GM21528 (cell line): ENCODE measurements at regions not wholly inside any gene's neighbourhood (a gene's known extent, or its start where the extent isn't known, plus 50 kb on each side); places are given as distances from the start of the nearest gene placed in this dataset.

Source experiments
- ATAC-seq: cut with Tn5 transposase; IDR thresholded peaks from one replicate; pipeline ENCODE4 v1.9.1; 2021; ENCODE audit warnings: mild to moderate bottlenecking, moderate library complexity; ENCODE audit not compliant: unreplicated experiment, low FRiP score

GRCh38 chr17:73694491-73694890 is 50.2 kb upstream of the SDK2 start:
- no peak for ATAC-seq

DNA sequence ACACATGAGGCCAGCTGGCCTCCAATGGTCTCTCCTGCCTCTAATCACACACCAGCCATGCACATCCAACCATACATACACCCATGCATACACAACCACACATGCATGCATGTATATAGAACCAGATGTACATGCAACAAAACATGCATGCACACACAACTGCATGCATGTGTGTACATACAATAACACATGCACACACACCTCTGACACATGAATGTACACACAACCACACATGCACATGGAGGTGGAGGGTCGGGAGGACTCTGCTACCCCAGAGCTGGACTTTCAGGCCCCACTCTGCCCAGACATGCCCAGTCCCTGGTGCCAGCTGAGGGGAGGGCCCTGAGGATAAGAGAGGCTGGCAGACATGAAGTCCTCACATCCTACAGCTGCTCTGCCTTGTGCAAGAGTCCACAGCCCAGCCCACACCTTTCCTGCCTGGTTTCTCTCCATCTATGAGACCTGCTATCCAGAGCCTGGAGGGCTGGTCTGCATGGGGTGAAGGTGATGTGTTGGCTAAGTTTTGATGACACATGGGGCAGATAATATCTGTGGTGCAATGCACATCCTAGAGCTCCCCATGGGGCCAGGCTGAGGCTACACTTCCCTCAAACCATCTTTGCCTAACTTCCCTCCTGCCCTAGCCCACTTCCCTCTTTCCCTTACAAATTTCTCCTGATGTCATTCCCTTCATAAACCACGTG is 50.9 kb upstream of the SDK2 start:
- ATAC-seq = no peak

GRCh38 chr17:73696251-73696650 is 52.0 kb upstream of the SDK2 start:
- no peak for ATAC-seq

DNA sequence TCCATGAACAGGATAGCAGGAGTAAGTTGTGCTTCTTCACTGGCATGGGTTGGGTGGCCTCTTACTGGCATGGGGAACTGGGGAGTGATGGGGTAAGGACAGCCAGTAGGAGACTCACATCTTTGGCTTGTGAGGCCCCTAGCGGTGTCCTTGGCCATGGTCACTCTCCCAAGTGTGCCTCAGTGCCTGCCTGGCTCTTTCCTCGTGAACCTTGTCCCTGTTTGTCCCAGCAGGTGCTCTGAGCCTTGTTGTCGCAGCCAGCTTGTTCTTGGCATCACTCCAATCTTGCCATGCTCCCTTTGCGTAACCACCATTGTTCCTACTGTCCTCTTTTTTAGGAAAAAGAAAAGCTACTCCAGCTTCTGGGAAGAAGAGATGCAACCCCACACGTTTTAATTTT is 53.6 kb upstream of the SDK2 start:
- ATAC-seq = no peak

DNA sequence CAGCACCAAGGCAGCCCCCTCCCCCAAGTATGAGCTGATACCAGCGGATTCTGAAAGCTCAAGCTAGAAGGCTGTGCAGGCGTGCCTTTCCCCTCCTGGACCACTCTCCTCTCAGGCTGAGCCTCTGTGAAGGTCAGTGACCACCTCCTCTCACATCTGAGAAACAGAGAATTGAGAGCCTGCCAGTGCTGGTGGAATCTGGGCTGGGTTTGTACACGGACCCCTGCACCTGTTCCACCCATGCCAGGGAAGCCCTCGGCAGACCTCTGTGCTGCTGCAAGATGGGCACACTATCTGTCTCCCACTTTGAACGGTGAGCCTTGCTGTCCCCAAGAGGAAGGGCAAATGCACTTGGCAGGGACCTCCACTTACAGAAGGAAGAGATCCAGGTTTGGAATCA is 54.7 kb upstream of the SDK2 start:
- ATAC-seq = no peak

DNA sequence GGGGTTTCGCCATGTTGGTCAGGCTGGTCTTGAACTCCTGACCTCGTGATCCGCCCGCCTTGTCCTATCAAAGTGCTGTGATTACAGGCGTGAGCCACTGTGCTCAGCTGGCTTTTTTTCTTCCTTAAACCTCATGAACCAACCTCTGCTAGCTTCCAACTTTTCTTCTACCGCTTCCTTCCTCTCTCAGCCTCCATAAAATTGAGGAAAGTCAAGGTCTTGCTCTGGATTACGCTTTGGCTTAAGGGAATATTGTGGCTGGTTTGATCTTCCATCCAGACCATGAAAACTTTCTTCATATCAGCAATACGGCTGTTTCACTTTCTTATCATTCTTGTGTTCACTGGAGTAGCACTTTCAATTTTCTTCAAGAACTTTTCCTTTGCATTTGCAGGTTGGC is 57.5 kb upstream of the SDK2 start:
- no peak for ATAC-seq

DNA sequence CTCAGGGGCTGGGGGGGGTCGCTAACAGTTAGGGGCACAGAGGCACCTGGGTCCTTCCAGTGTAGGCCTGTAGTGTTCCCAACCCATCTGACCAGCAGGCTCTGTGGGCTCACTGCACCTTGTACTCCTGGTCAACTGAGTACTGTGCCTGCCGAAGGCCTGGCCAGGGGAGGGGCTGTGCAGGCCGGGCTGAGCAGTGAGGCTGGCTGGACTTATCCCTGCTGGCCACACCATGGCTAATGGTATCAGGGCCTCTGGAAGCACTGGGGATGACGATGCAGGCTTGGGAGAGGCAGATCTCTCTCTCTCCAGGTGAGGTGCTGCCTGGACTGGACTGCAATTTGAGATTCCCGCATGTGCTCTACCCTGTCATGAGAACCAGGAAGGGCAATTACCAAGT is 58.9 kb upstream of the SDK2 start:
- ATAC-seq = no peak

- no peak for ATAC-seq
Observed at GRCh38 chr17:73703917-73704316, 59.7 kb upstream of the SDK2 start.

- ATAC-seq = no peak
Observed at GRCh38 chr17:73705594-73705993, 61.3 kb upstream of the SDK2 start.

DNA sequence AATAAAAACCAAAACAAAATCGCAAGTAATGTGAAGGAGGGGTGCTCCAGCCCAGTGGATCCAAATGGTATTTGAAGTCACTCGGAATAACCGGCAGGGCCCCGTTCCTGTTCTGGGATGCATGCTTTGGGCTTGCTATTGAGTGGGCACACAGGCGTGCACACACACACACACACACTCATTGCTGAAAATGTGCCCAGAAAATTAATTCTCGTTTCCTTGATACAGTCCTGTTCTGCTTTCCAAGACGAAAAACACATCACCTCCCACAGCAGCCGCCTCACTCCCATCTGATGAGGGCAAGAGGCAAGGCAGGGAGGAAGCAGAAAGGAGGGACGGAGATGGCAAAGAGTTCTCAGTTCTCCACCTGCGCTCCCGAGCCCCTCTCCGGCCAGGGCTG is 62.2 kb upstream of the SDK2 start:
- no peak for ATAC-seq

DNA sequence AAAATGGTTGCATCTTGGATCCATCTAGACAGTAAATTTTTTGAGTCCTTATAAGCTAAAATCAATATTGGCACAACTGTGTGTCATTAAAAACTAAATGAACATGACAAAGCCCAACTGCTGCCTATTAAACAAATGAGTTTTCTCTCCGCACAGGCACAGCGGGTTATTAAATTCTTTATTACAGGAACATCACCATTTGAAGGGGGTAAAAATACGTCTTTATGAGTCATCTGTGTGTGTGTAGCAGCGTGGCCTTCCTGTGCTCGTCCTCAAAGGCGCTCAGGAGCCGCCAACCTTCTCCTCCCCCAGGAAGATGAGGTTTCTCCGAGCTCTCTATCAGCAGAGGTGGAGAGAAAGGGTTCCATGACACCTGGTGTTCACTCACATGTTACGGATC is 62.6 kb upstream of the SDK2 start:
- no peak for ATAC-seq

GRCh38 chr17:73707358-73707757 is 63.1 kb upstream of the SDK2 start:
- no peak for ATAC-seq

GRCh38 chr17:73710095-73710592 is 65.9 kb upstream of the SDK2 start:
- ATAC-seq = no peak

GRCh38 chr17:73711184-73711583 is 66.9 kb upstream of the SDK2 start:
- ATAC-seq = no peak

- ATAC-seq = no peak
Observed at GRCh38 chr17:73711916-73712315, 67.7 kb upstream of the SDK2 start.

- no peak for ATAC-seq
Observed at GRCh38 chr17:73713136-73713535, 68.9 kb upstream of the SDK2 start.

DNA sequence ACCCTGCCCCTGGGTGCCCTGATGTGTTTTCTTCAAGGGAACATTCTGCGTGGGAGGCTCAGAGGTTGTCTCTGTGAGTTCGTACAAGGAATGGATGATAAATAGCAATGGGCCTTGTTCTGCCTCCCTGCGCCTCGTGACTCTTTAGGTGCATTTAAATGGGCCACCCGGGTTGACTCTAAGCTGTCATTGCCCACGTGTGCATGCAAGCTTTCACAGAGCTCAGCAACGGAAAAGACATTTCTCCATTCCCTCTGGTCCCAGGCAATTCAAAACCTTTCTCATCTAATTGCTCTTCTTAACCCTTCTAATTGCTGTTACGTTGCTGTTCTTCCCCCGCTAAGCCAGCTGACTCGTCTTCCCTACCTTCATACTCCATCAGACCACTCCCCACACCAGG is 71.5 kb upstream of the SDK2 start:
- no peak for ATAC-seq

- ATAC-seq = no peak
Observed at GRCh38 chr17:73717690-73718089, 73.4 kb upstream of the SDK2 start.

GRCh38 chr17:73718362-73718761 is 74.1 kb upstream of the SDK2 start:
- ATAC-seq = no peak

DNA sequence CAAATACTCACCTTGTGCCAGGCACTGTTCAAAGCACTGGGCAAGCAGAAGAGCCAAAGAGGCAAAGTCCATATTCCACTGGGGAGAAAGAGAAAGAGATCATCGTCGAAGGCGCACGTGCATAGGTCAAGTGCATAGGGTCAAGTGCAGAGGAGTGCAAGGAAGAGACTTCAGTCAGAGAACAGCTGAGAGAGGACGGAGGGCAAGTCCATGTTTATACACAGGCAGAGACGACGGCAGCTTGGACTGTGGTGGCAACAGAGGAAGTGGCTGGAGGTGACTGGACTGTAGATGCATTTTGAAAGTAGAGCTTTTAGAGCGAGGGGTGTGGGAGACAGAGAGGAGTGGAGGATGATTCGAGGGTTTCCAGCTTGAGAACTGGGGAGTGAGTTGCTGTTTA is 74.7 kb upstream of the SDK2 start:
- ATAC-seq = no peak

GRCh38 chr17:73719588-73720071 is 75.4 kb upstream of the SDK2 start:
- no peak for ATAC-seq

- ATAC-seq = no peak
Observed at GRCh38 chr17:73720187-73720834, 76.1 kb upstream of the SDK2 start.
